ENCODE measurements at regions not wholly inside any gene's neighbourhood (a gene's known extent, or its start where the extent isn't known, plus 50 kb on each side); places are given as distances from the start of the nearest gene placed in this dataset.
"Not testable (repeated sequence)": the region's sequence is repeated elsewhere in the genome, so short reads cannot be mapped to it uniquely, and the experiment has no call there.

DNA sequence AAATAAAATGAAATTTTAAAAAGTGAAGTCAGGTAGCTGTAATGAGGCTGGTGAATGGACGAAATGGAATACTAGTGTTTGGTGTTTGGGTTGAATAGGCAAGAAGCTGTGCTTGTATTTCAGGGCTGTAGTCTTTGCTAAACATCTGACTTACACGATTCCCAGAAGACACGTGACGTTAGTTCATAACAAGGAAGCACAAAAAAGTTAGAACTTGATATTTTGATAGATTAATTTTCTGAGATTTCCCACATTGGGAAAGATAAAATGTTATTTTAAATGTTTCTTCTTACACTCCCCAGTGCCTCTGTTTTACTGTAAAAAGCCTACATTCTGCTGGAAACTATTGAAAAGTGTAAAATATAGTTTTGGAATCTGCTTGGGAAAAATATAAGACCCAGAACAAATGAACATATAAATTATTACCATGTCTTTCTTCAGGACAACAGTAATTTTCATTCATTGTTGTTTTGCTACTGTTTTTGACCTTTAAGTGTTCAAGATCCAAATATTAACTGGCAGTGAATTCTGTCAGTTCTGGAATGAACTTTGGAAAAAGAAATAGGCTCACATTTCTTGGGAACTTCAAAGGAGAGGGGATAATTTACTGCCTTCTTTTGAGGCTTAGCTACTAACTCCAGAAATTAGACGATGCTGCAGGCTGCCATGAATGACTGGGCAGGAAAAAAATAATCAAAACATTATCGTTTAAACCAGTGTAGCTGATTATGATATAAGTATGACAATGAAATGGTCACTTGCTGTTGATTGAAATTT, 241.3 kb downstream of the SLITRK6 start:
- TF ChIP-seq, protein P1, sequence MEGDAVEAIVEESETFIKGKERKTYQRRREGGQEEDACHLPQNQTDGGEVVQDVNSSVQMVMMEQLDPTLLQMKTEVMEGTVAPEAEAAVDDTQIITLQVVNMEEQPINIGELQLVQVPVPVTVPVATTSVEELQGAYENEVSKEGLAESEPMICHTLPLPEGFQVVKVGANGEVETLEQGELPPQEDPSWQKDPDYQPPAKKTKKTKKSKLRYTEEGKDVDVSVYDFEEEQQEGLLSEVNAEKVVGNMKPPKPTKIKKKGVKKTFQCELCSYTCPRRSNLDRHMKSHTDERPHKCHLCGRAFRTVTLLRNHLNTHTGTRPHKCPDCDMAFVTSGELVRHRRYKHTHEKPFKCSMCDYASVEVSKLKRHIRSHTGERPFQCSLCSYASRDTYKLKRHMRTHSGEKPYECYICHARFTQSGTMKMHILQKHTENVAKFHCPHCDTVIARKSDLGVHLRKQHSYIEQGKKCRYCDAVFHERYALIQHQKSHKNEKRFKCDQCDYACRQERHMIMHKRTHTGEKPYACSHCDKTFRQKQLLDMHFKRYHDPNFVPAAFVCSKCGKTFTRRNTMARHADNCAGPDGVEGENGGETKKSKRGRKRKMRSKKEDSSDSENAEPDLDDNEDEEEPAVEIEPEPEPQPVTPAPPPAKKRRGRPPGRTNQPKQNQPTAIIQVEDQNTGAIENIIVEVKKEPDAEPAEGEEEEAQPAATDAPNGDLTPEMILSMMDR (IDR thresholded peaks at IDR 0.05; ENCODE audit: borderline replicate concordance, control extremely low read depth, extremely low read depth, insufficient read depth, missing control alignments) = no peak
- in situ Hi-C loops (cut with MboI; ENCODE audit: low sequenced_read_pairs, unreplicated experiment) = no loop called here
- DNase-seq (ENCODE audit: low spot score) = no peak

DNA sequence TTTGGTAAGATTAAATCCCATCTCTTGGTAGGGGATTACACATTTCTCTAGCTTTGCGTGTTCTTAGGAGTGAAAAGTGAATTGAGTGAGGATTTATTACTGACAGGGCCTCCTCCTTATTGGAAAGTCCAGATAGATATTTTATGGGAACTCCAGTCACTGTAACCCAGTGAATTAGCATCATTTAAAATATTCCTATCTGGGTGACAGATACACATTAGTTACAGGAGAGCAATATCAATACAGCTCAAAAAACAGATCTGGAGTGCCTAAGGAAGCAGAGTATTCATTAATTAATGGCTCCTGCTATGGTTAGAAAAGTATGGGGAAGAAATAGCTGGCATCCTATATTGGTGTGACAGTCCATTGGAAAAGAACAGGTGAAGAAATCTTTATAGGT, 248.2 kb downstream of the SLITRK6 start:
- TF ChIP-seq, protein P1 (IDR thresholded peaks at IDR 0.05; ENCODE audit: borderline replicate concordance, control extremely low read depth, extremely low read depth, insufficient read depth, missing control alignments) = no peak
- in situ Hi-C loops (cut with MboI; ENCODE audit: low sequenced_read_pairs, unreplicated experiment) = no loop called here
- no peak for DNase-seq (ENCODE audit: low spot score)

DNA sequence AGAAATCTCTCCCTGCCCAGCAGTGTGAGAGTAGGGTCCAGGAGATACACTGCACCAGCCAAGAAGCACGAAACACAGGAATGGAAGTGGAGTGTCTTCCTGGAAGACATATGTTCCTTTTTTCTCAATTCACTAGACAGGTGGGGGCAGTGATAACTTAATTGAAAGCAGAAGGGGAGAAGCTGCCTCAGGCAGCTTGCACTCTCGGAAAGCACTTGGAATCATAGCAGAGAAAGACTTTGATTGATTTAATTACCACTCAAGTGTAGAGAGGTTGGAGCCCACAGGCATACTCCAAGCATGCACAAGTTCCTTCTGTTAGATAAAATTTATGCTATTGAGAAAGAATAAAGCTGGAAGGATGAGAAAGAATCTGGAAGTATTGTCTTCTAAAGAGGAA, 249.4 kb downstream of the SLITRK6 start:
- TF ChIP-seq, protein P1 (IDR thresholded peaks at IDR 0.05; ENCODE audit: borderline replicate concordance, control extremely low read depth, extremely low read depth, insufficient read depth, missing control alignments) = no peak
- DNase-seq (ENCODE audit: low spot score) = no peak
- in situ Hi-C loops (cut with MboI; ENCODE audit: low sequenced_read_pairs, unreplicated experiment) = no loop called here

DNA sequence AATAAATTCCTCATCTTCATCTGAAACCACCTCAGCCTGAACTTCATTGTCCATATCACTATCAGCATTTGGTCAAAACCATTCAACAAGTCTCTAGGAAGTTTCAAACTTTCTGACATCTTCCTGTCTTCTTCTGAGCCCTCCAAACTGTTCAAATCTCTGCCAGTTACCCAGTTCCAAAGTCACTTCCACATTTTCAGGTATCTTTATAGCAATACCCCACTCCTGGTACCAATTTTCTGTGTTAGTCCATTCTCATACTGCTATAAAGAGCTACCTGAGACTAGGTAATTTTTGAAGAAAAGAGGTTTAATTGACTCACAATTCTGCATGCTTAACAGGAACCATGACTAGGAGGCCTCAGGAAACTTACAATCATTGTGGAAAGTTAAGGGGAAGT, 250.4 kb downstream of the SLITRK6 start:
- in situ Hi-C loops (cut with MboI; ENCODE audit: low sequenced_read_pairs, unreplicated experiment); DNase-seq (ENCODE audit: low spot score): not testable (repeated sequence)

DNA sequence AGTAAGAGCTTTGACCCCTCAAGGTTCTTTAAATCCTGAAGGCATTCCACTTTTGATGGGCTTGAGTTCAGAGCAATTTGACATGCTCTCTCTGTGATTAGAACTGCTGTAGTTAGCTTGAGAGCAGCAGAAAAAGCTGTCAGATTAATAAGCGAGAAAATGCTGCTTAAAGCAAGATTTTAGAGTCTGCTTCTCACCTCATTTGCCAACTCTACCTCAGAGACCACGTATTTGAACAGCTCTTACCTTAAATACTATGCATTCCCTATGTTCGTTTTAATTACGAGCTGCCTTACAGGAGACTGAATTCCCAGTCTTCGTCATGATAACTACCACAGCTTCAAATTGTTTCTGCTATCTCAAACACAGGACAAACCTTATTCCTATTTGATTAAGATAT, 253.4 kb downstream of the SLITRK6 start:
- DNase-seq (ENCODE audit: low spot score) = no peak
- TF ChIP-seq, protein P1 (IDR thresholded peaks at IDR 0.05; ENCODE audit: borderline replicate concordance, control extremely low read depth, extremely low read depth, insufficient read depth, missing control alignments) = no peak
- in situ Hi-C loops (cut with MboI; ENCODE audit: low sequenced_read_pairs, unreplicated experiment) = no loop called here

DNA sequence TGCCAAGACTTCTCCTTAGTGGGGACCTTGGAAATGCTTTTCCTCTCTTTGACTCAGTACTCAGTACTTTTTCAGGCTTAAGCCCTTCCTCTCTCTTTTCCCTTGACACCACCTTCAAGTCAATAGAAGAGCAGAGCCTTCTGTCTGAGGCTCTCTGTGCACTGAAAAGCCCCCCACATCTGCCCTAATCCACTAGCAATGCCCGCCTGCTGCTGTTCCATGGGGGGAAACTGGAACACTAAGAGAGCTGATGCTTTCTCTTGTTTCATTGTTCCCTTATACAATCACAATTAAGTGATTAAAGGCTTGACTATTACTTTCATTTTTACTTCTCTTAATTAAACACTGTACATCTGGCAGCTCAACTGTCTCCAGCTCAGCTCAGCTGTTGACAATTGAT, 254.5 kb downstream of the SLITRK6 start:
- TF ChIP-seq, protein P1 (IDR thresholded peaks at IDR 0.05; ENCODE audit: borderline replicate concordance, control extremely low read depth, extremely low read depth, insufficient read depth, missing control alignments) = no peak
- DNase-seq (ENCODE audit: low spot score) = no peak
- in situ Hi-C loops (cut with MboI; ENCODE audit: low sequenced_read_pairs, unreplicated experiment) = no loop called here

DNA sequence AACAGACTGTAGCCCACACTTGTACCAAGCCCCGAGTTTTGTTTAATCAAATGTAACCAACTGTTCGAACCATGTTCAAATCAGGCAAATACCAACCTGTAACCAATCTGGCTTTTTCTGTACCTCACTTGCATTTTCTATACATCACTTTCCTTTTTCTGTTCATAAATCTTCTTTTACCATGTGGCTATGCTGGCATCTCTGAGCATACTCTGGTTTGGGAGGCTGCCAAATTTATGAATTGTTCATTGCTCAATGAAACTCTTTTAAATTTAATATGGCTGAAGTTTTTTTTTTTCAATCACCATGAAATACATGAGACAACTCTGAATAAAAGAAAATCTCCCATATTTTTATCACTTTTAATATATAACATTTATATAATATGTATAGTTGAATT, 256.1 kb downstream of the SLITRK6 start:
- in situ Hi-C loops (cut with MboI; ENCODE audit: low sequenced_read_pairs, unreplicated experiment) = no loop called here
- no peak for DNase-seq (ENCODE audit: low spot score)
- TF ChIP-seq, protein P1 (IDR thresholded peaks at IDR 0.05; ENCODE audit: borderline replicate concordance, control extremely low read depth, extremely low read depth, insufficient read depth, missing control alignments) = no peak

Data from GM13976 (cell line).